ENCODE measurements at regions not wholly inside any gene's neighbourhood (a gene's known extent, or its start where the extent isn't known, plus 50 kb on each side); places are given as distances from the start of the nearest gene placed in this dataset.
"Not testable (repeated sequence)": the region's sequence is repeated elsewhere in the genome, so short reads cannot be mapped to it uniquely, and the experiment has no call there.

DNA sequence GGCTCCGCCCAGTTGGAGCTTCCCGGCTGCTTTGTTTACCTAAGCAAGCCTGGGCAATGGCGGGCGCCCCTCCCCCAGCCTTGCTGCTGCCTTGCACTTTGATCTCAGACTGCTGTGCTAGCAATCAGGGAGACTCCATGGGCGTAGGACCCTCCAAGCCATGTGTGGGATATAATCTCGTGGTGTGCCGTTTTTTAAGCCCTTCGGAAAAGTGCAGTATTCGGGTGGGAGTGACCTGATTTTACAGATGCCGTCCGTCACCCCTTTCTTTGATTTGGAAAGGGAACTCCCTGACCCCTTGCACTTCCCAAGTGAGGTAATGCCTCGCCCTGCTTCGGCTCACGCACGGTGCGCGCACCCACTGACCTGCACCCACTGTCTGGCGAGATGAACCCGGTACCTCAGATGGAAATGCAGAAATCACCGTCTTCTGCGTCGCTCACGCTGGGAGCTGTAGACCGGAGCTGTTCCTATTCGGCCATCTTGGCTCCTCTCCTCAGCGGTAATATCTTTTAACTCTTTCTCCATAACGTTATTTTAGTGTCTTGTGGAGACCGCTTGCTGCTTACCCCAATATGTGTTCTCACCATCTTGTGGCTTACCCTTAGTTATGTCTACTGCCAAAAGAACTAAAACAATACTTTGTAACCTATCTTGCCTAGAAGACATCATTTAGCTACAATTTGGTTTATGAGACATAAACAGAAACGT, 328.7 kb upstream of the EPHA5 start:
- TF ChIP-seq POLR2AphosphoS5 (IDR thresholded peaks at IDR 0.05; ENCODE audit: low read depth, low read length) = peak; percentile 48; the same call in 1 of the 2 replicates
- not testable (repeated sequence) for TF ChIP-seq PRDM15 (CRISPR knock-in tag; IDR thresholded peaks at IDR 0.05); TGIF2 (CRISPR knock-in tag; IDR thresholded peaks at IDR 0.05); KDM5B (CRISPR knock-in tag; IDR thresholded peaks at IDR 0.05; ENCODE audit: borderline replicate concordance); PATZ1 (CRISPR knock-in tag; IDR thresholded peaks at IDR 0.05)
- TF ChIP-seq POLR2A (IDR thresholded peaks at IDR 0.05; ENCODE audit: insufficient read depth in 1 of 2, low read depth in 2 of 2, low read length in 2 of 2) = peak in 1 of 2 experiments; percentile 50; a peak in 2 of 4 replicates
- TF ChIP-seq, protein P1, sequence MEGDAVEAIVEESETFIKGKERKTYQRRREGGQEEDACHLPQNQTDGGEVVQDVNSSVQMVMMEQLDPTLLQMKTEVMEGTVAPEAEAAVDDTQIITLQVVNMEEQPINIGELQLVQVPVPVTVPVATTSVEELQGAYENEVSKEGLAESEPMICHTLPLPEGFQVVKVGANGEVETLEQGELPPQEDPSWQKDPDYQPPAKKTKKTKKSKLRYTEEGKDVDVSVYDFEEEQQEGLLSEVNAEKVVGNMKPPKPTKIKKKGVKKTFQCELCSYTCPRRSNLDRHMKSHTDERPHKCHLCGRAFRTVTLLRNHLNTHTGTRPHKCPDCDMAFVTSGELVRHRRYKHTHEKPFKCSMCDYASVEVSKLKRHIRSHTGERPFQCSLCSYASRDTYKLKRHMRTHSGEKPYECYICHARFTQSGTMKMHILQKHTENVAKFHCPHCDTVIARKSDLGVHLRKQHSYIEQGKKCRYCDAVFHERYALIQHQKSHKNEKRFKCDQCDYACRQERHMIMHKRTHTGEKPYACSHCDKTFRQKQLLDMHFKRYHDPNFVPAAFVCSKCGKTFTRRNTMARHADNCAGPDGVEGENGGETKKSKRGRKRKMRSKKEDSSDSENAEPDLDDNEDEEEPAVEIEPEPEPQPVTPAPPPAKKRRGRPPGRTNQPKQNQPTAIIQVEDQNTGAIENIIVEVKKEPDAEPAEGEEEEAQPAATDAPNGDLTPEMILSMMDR (CRISPR knock-in tag; IDR thresholded peaks at IDR 0.05) = not testable (repeated sequence)
- TF ChIP-seq, protein P2, sequence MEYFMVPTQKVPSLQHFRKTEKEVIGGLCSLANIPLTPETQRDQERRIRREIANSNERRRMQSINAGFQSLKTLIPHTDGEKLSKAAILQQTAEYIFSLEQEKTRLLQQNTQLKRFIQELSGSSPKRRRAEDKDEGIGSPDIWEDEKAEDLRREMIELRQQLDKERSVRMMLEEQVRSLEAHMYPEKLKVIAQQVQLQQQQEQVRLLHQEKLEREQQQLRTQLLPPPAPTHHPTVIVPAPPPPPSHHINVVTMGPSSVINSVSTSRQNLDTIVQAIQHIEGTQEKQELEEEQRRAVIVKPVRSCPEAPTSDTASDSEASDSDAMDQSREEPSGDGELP (IDR thresholded peaks at IDR 0.05; ENCODE audit: borderline replicate concordance, low read depth) = not testable (repeated sequence)

Measured in HepG2 (cell line).